ENCODE measurements at regions not wholly inside any gene's neighbourhood (a gene's known extent, or its start where the extent isn't known, plus 50 kb on each side); places are given as distances from the start of the nearest gene placed in this dataset.
"Not testable (repeated sequence)": the region's sequence is repeated elsewhere in the genome, so short reads cannot be mapped to it uniquely, and the experiment has no call there.

DNA sequence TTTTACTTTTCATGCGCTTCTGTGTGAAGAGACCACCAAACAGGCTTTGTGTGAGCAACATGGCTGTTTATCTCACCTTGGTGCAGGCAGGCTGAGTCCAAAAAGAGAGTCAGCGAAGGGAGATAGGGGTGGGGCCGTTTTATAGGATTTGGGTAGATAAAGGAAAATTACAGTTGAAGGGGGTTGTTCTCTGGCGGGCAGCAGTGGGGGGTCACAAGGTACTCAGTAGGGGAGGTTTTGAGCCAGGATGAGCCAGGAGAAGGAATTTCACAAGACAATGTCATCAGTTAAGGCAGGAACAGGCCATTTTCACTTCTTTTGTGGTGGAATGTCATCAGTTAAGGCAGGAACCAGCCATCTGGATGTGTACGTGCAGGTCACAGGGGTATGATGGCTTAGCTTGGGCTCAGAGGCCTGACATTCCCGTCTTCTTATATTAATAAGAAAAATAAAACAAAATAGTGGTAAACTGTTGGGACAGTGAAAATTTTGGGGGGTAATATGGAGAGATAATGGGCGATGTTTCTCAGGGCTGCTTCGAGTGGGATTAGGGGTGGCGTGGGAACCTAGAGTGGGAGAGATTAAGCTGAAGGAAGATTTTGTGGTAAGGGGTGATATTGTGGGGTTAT lies 670.0 kb downstream of the SUCLG1 start:
- TF ChIP-seq POLR2A (IDR thresholded peaks at IDR 0.05; ENCODE audit: low read length); GATA1 (IDR thresholded peaks at IDR 0.05; ENCODE audit: low read depth, low read length): not testable (repeated sequence)
